Suprapubic skin (tissue), 3 donors: ENCODE measurements at regions not wholly inside any gene's neighbourhood (a gene's known extent, or its start where the extent isn't known, plus 50 kb on each side); places are given as distances from the start of the nearest gene placed in this dataset.

ENCODE experiments used
- POLR2A ChIP-seq, 2 donors: fragments of 450-650 bp; IDR thresholded peaks; one replicate each; pipeline ENCODE4 v1.6.1; 2017; ENCODE audit warnings: antibody characterized with exemption in 2 of 2, mild to moderate bottlenecking in 2 of 2, moderate library complexity in 2 of 2
- TF ChIP-seq, protein P1 (sequence below), 2 donors: fragments of 200-600 bp in 1 of 2; fragments of 450-650 bp in 1 of 2; sonication (generic) in 1 of 2; IDR thresholded peaks; one replicate each; pipeline ENCODE4 v1.5.1; 2016 to 2019; ENCODE audit warnings: antibody characterized with exemption in 2 of 2, mild to moderate bottlenecking in 1 of 2, moderate library complexity in 1 of 2

DNA sequence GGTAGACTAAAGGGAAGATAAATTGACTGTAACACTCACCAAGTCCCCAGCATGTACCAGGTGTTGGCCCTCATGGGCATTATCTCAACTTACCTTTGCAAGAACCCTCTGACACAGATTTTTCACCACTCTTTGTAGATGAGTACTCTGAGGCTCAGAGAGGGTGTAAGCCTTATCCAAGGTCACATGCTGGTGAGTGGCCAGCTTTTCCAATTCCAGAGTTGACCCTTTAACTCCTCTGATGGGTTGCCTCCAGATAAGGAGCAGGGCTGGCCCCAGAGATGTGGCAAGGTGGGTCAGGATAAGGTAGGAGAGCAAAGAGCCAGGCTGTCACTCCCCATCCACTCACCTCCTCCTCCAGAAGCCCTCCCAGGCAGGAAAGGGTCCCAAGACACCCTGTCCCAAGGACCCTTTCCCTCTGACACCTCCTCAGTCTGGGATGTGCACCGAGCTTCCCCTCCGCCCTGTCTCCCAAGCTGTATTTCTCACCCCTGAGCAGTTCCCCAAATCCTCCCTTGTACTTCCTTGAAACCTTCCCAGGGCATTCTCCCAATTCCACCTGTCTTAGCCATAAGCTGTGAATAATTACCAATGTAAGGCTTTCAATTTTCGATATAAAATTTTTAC is 165.9 kb downstream of the ZFP36L2 start:
- no peak for TF ChIP-seq POLR2A (IDR thresholded peaks at IDR 0.05)
- TF ChIP-seq, protein P1, sequence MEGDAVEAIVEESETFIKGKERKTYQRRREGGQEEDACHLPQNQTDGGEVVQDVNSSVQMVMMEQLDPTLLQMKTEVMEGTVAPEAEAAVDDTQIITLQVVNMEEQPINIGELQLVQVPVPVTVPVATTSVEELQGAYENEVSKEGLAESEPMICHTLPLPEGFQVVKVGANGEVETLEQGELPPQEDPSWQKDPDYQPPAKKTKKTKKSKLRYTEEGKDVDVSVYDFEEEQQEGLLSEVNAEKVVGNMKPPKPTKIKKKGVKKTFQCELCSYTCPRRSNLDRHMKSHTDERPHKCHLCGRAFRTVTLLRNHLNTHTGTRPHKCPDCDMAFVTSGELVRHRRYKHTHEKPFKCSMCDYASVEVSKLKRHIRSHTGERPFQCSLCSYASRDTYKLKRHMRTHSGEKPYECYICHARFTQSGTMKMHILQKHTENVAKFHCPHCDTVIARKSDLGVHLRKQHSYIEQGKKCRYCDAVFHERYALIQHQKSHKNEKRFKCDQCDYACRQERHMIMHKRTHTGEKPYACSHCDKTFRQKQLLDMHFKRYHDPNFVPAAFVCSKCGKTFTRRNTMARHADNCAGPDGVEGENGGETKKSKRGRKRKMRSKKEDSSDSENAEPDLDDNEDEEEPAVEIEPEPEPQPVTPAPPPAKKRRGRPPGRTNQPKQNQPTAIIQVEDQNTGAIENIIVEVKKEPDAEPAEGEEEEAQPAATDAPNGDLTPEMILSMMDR (IDR thresholded peaks at IDR 0.05): no peak
